MCF 10A (cell line): ENCODE measurements at regions not wholly inside any gene's neighbourhood (a gene's known extent, or its start where the extent isn't known, plus 50 kb on each side); places are given as distances from the start of the nearest gene placed in this dataset.

Experiments used
- BruUV-seq: library from RNA; stranded (reverse); fragments of 400-500 nt; replicated peaks from 2 replicates; lab custom pipeline; 2021; lab: Mats Ljungman, UMichigan
- CTCF ChIA-PET: fragments of 300-600 bp; sonication (Branson Sonifier 250); formaldehyde crosslinking; extraction: SDS; loops from one replicate; lab custom pipeline; 2021; ENCODE audit warnings: antibody characterized with exemption, inconsistent platforms; lab: Yijun Ruan, JAX
- POLR2A ChIA-PET: fragments of 300-600, 350-650 bp; sonication (Branson Sonifier 250); formaldehyde crosslinking; extraction: SDS; loops from one replicate; lab custom pipeline; 2020; ENCODE audit warnings: antibody characterized with exemption, inconsistent platforms; lab: Yijun Ruan, JAX
- DNase-seq: peaks from one replicate; pipeline ENCODE4 v3.0.0-alpha.2; 2018; ENCODE audit not compliant: unreplicated experiment
- H3K27ac Mint-ChIP-seq: one replicate; pipeline ENCODE4 v1.8.0; 2022; ENCODE audit warnings: mild to moderate bottlenecking, low read depth, mixed read lengths; ENCODE audit not compliant: unreplicated experiment
- H3K27me3 Mint-ChIP-seq: one replicate; pipeline ENCODE4 v1.8.0; 2022; ENCODE audit warnings: mixed read lengths; ENCODE audit not compliant: insufficient read depth, unreplicated experiment
- H3K36me3 Mint-ChIP-seq: one replicate; pipeline ENCODE4 v1.8.0; 2022; ENCODE audit warnings: mild to moderate bottlenecking, moderate library complexity, mixed read lengths; ENCODE audit not compliant: insufficient read depth, unreplicated experiment
- H3K4me1 Mint-ChIP-seq: one replicate; pipeline ENCODE4 v1.8.0; 2022; ENCODE audit warnings: mixed read lengths; ENCODE audit not compliant: insufficient read depth, unreplicated experiment
- H3K4me3 Mint-ChIP-seq: one replicate; pipeline ENCODE4 v1.8.0; 2022; ENCODE audit warnings: mild to moderate bottlenecking, moderate library complexity, mixed read lengths; ENCODE audit not compliant: unreplicated experiment
- H3K9me3 Mint-ChIP-seq: one replicate; pipeline ENCODE4 v1.8.0; 2022; ENCODE audit warnings: mixed read lengths; ENCODE audit not compliant: unreplicated experiment
- intact Hi-C: fragments of 100-400 bp; cut with micrococcal nuclease; formaldehyde crosslinking; loops from 2 replicates; pipeline ENCODE4 v1.14.1; 2022
- TF ChIP-seq, protein P1 (sequence below): fragments of 200-600 bp; IDR thresholded peaks from one replicate; pipeline ENCODE4 v1.8.0; 2022; ENCODE audit warnings: antibody characterized with exemption, mild to moderate bottlenecking; ENCODE audit not compliant: unreplicated experiment

- H3K4me1 Mint-ChIP-seq, result no peaks in the 10 kb centered on the region
- H3K4me3 Mint-ChIP-seq, result no peak overlapping the region
- H3K27me3 Mint-ChIP-seq, result no peaks in the 10 kb centered on the region
These were observed 615.8 kb upstream of the RGS18 start for GRCh38 chr1:191542444-191542843.

GRCh38 chr1:191546803-191547202 lies 611.5 kb upstream of the RGS18 start:
- BruUV-seq, result no TSS peak
- no peak for DNase-seq
- H3K4me3 Mint-ChIP-seq, result no peak overlapping the region
- H3K36me3 Mint-ChIP-seq, result no peaks in the 10 kb centered on the region
- intact Hi-C loops, result no loop called here
- H3K9me3 Mint-ChIP-seq, result peaks cover 15% of the 10 kb centered on the region
- TF ChIP-seq, protein P1, sequence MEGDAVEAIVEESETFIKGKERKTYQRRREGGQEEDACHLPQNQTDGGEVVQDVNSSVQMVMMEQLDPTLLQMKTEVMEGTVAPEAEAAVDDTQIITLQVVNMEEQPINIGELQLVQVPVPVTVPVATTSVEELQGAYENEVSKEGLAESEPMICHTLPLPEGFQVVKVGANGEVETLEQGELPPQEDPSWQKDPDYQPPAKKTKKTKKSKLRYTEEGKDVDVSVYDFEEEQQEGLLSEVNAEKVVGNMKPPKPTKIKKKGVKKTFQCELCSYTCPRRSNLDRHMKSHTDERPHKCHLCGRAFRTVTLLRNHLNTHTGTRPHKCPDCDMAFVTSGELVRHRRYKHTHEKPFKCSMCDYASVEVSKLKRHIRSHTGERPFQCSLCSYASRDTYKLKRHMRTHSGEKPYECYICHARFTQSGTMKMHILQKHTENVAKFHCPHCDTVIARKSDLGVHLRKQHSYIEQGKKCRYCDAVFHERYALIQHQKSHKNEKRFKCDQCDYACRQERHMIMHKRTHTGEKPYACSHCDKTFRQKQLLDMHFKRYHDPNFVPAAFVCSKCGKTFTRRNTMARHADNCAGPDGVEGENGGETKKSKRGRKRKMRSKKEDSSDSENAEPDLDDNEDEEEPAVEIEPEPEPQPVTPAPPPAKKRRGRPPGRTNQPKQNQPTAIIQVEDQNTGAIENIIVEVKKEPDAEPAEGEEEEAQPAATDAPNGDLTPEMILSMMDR, result no peak
- no peak overlapping the region for H3K27ac Mint-ChIP-seq
- no peaks in the 10 kb centered on the region for H3K27me3 Mint-ChIP-seq
- CTCF ChIA-PET, result no interaction called here
- no peaks in the 10 kb centered on the region for H3K4me1 Mint-ChIP-seq
- POLR2A ChIA-PET, result no interaction called here

More at GRCh38 chr1:191542444-191542843, 615.8 kb upstream of the RGS18 start:
- TF ChIP-seq, protein P1, result no peak
- no TSS peak for BruUV-seq
- intact Hi-C loops, result no loop called here
- Mint-ChIP-seq H3K36me3 (no peaks in the 10 kb centered on the region), H3K9me3 (peaks cover 10% of the 10 kb centered on the region), H3K27ac (no peak overlapping the region)
- no peak for DNase-seq
- CTCF ChIA-PET, result no interaction called here
- POLR2A ChIA-PET, result no interaction called here

DNA sequence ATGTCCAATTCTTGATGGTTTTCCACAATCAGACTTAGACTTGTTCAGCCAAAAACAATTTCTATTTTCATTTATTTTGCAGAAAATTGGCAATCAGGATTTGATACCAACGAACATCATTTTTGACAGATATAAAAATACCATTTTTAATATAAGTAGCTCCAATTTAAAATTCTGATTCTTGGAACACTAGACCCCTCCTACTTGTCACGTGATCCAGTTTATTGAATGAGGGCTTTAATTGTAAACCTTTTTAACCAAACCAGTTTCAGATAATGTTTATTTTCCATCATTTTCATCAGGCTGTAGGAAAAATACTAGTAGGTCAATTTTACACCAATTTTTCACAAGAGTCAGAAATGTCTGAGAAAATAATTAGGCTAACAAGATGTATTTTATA lies 607.2 kb upstream of the RGS18 start:
- intact Hi-C loops, result no loop called here
- Mint-ChIP-seq H3K9me3 (peaks cover 5% of the 10 kb centered on the region), H3K4me3 (no peak overlapping the region), H3K36me3 (no peaks in the 10 kb centered on the region), H3K27me3 (no peaks in the 10 kb centered on the region), H3K27ac (no peak overlapping the region), H3K4me1 (no peaks in the 10 kb centered on the region)
- no peak for DNase-seq
- no TSS peak for BruUV-seq
- CTCF ChIA-PET, result no interaction called here
- POLR2A ChIA-PET, result no interaction called here
- TF ChIP-seq, protein P1, result no peak

DNA sequence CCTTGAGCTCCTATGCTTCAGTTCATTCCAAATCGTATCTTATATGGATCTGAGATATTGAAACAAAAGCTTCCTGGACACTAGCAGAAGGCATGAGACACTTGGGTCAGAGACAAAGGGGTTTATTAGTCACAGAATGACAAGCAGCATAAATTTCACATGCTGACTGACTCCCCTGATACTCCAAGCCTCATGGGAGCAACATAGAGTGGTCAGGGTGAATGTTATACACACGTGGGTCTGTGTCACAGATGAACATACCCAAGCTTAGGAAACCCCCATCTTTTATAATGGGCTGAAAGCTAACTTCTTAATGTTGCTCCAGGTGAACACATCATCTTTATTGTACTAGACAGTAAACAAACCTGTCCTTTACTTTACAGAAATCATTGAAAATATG lies 599.9 kb upstream of the RGS18 start:
- Mint-ChIP-seq H3K9me3 (no peaks in the 10 kb centered on the region), H3K27me3 (no peaks in the 10 kb centered on the region), H3K27ac (no peak overlapping the region), H3K4me3 (no peak overlapping the region), H3K4me1 (no peaks in the 10 kb centered on the region), H3K36me3 (no peaks in the 10 kb centered on the region)
- ChIA-PET CTCF (interaction anchor here (0.7 kb wide), 2 partner anchors 9 to 704 kb away, joined by 3 read pairs; no protein-coding TSS in a partner anchor), POLR2A (no interaction called here)
- no peak for DNase-seq
- intact Hi-C loops, result no loop called here
- no TSS peak for BruUV-seq
- TF ChIP-seq, protein P1, result no peak
